Lower lobe of right lung (tissue), 2 donors: ENCODE measurements at regions not wholly inside any gene's neighbourhood (a gene's known extent, or its start where the extent isn't known, plus 50 kb on each side); places are given as distances from the start of the nearest gene placed in this dataset.

ENCODE experiments used
- ATAC-seq, 2 donors: fragments of 200-7000 bp; cut with Tn5 transposase; one replicate each; pipeline ENCODE4 v1.9.1; 2020 to 2022; ENCODE audit warnings: mild to moderate bottlenecking in 2 of 2, moderate library complexity in 2 of 2
- DNase-seq: peaks from one replicate; pipeline ENCODE4 v3.0.0-alpha.2; 2020
- H3K27ac ChIP-seq: fragments of 200-600 bp; one replicate; pipeline ENCODE4 v1.8.0; 2022
- H3K27me3 ChIP-seq: fragments of 200-600 bp; one replicate; pipeline ENCODE4 v1.8.0; 2022; ENCODE audit warnings: low read depth
- H3K36me3 ChIP-seq: fragments of 200-600 bp; one replicate; pipeline ENCODE4 v1.8.0; 2022; ENCODE audit warnings: mild to moderate bottlenecking
- H3K4me1 ChIP-seq: fragments of 200-600 bp; one replicate; pipeline ENCODE4 v1.8.0; 2022
- H3K4me3 ChIP-seq: fragments of 200-600 bp; one replicate; pipeline ENCODE4 v1.8.0; 2022; ENCODE audit warnings: mild to moderate bottlenecking
- H3K9me3 ChIP-seq: fragments of 200-600 bp; one replicate; pipeline ENCODE4 v1.8.0; 2022
- CTCF ChIP-seq: fragments of 200-600 bp; IDR thresholded peaks from one replicate; pipeline ENCODE4 v1.8.0; 2022; ENCODE audit warnings: antibody characterized with exemption, mild to moderate bottlenecking
- intact Hi-C: fragments of 100-400 bp; cut with DNase I; formaldehyde crosslinking; loops from one replicate; pipeline ENCODE4 v1.11.0; 2022
- donor health status: DM: no; HTN: yes; CAD: no; lungs with severe emphysema.

GRCh38 chr9:69980041-69980440 lies 63.6 kb upstream of the MAMDC2 start:
- H3K4me1 ChIP-seq: no peaks in the 10 kb centered on the region
- H3K27ac ChIP-seq: no peak overlapping the region
- intact Hi-C loops: no loop called here
- no peak for TF ChIP-seq CTCF
- H3K27me3 ChIP-seq: no peaks in the 10 kb centered on the region
- H3K9me3 ChIP-seq: no peaks in the 10 kb centered on the region
- H3K36me3 ChIP-seq: no peaks in the 10 kb centered on the region
- no peak for ATAC-seq
- no peak for DNase-seq
- no peak overlapping the region for H3K4me3 ChIP-seq

- Histone ChIP-seq H3K4me1 (no peaks in the 10 kb centered on the region), H3K27me3 (no peaks in the 10 kb centered on the region), H3K36me3 (no peaks in the 10 kb centered on the region), H3K4me3 (no peak overlapping the region), H3K27ac (no peak overlapping the region), H3K9me3 (no peaks in the 10 kb centered on the region)
- no peak for DNase-seq
- ATAC-seq: no peak
- TF ChIP-seq CTCF: no peak
- intact Hi-C loops: no loop called here
These were observed 63.1 kb upstream of the MAMDC2 start for GRCh38 chr9:69980591-69980990.

- no peak for ATAC-seq
- no peak for TF ChIP-seq CTCF
- no peak overlapping the region for H3K4me3 ChIP-seq
- no peak overlapping the region for H3K27ac ChIP-seq
- H3K9me3 ChIP-seq: no peaks in the 10 kb centered on the region
- no peaks in the 10 kb centered on the region for H3K36me3 ChIP-seq
- intact Hi-C loops: no loop called here
- no peaks in the 10 kb centered on the region for H3K27me3 ChIP-seq
- no peaks in the 10 kb centered on the region for H3K4me1 ChIP-seq
- no peak for DNase-seq
These were observed 61.8 kb upstream of the MAMDC2 start for GRCh38 chr9:69981686-69982445.

GRCh38 chr9:69984831-69985230 lies 58.8 kb upstream of the MAMDC2 start:
- no peak for ATAC-seq
- Histone ChIP-seq H3K36me3 (no peaks in the 10 kb centered on the region), H3K27me3 (no peaks in the 10 kb centered on the region), H3K4me1 (no peaks in the 10 kb centered on the region), H3K27ac (no peak overlapping the region), H3K9me3 (no peaks in the 10 kb centered on the region), H3K4me3 (no peak overlapping the region)
- TF ChIP-seq CTCF: no peak
- no peak for DNase-seq
- intact Hi-C loops: no loop called here

GRCh38 chr9:69985971-69986370 lies 57.7 kb upstream of the MAMDC2 start:
- DNase-seq (no peak), ATAC-seq (no peak)
- Histone ChIP-seq H3K27ac (no peak overlapping the region), H3K9me3 (no peaks in the 10 kb centered on the region), H3K4me1 (no peaks in the 10 kb centered on the region), H3K4me3 (no peak overlapping the region), H3K27me3 (no peaks in the 10 kb centered on the region), H3K36me3 (no peaks in the 10 kb centered on the region)
- intact Hi-C loops: no loop called here
- no peak for TF ChIP-seq CTCF
